H9 (cell line): ENCODE measurements at regions not wholly inside any gene's neighbourhood (a gene's known extent, or its start where the extent isn't known, plus 50 kb on each side); places are given as distances from the start of the nearest gene placed in this dataset.
"Not testable (repeated sequence)": the region's sequence is repeated elsewhere in the genome, so short reads cannot be mapped to it uniquely, and the experiment has no call there.

Experiments
- DNase-seq: peaks from one replicate; pipeline ENCODE4 v3.0.0-alpha.2; 2017
- H2AFZ ChIP-seq: one replicate; pipeline ENCODE4 v1.6.1; 2013; ENCODE audit warnings: mild to moderate bottlenecking, low read length, control low read depth, moderate library complexity
- H2AK5ac ChIP-seq: 2 replicates; pipeline ENCODE4 v1.6.1; 2013; ENCODE audit warnings: low read length, control low read depth, mixed read lengths; ENCODE audit not compliant: insufficient read length
- H2BK120ac ChIP-seq: one replicate; pipeline ENCODE4 v1.6.1; 2013; ENCODE audit warnings: low read depth, mild to moderate bottlenecking, low read length, control low read depth, inconsistent platforms; ENCODE audit not compliant: poor library complexity, severe bottlenecking
- H2BK12ac ChIP-seq: 2 replicates; pipeline ENCODE4 v1.6.1; 2013; ENCODE audit warnings: low read length, control low read depth, mixed read lengths, low read depth; ENCODE audit not compliant: insufficient read length
- H2BK15ac ChIP-seq: 2 replicates; pipeline ENCODE4 v1.6.1; 2013; ENCODE audit warnings: low read depth, low read length, control low read depth
- H2BK20ac ChIP-seq: one replicate; pipeline ENCODE4 v1.6.1; 2013; ENCODE audit warnings: low read depth, mild to moderate bottlenecking, low read length, control low read depth, inconsistent platforms; ENCODE audit not compliant: poor library complexity, severe bottlenecking
- H2BK5ac ChIP-seq: 2 replicates; pipeline ENCODE4 v1.6.1; 2013; ENCODE audit warnings: low read length, control low read depth, mixed read lengths; ENCODE audit not compliant: insufficient read length
- H3K14ac ChIP-seq: 2 replicates; pipeline ENCODE4 v1.6.1; 2013; ENCODE audit warnings: low read length, control low read depth; ENCODE audit not compliant: insufficient read depth
- H3K18ac ChIP-seq: 2 replicates; pipeline ENCODE4 v1.6.1; 2013; ENCODE audit warnings: low read depth, mild to moderate bottlenecking, mixed read lengths, low read length, control low read depth; ENCODE audit not compliant: insufficient read length
- H3K23ac ChIP-seq: 2 replicates; pipeline ENCODE4 v1.6.1; 2013; ENCODE audit warnings: low read length, control low read depth, mixed read lengths, low read depth; ENCODE audit not compliant: insufficient read length
- H3K23me2 ChIP-seq: 2 replicates; pipeline ENCODE4 v1.6.1; 2013; ENCODE audit warnings: low read depth, mild to moderate bottlenecking, mixed read lengths, low read length, control low read depth; ENCODE audit not compliant: insufficient read length, poor library complexity, severe bottlenecking
- H3K27ac ChIP-seq: 2 replicates; pipeline ENCODE4 v1.5.1; 2013; ENCODE audit warnings: low read length, control low read depth, mixed read lengths, low read depth; ENCODE audit not compliant: insufficient read length
- H3K27me3 ChIP-seq: 2 replicates; pipeline ENCODE4 v1.6.1; 2013; ENCODE audit warnings: low read length, control low read depth, inconsistent platforms; ENCODE audit not compliant: insufficient read depth
- H3K4ac ChIP-seq: 2 replicates; pipeline ENCODE4 v1.6.1; 2013; ENCODE audit warnings: low read depth, mild to moderate bottlenecking, control low read depth, inconsistent platforms, low read length, moderate library complexity
- H3K4me1 ChIP-seq: 2 replicates; pipeline ENCODE4 v1.6.1; 2013; ENCODE audit warnings: low read length, control low read depth, inconsistent platforms; ENCODE audit not compliant: insufficient read depth
- H3K4me2 ChIP-seq: 2 replicates; pipeline ENCODE4 v1.6.1; 2013; ENCODE audit warnings: low read length, control low read depth, mixed read lengths; ENCODE audit not compliant: insufficient read length, insufficient read depth
- H3K56ac ChIP-seq: 2 replicates; pipeline ENCODE4 v1.6.1; 2013; ENCODE audit warnings: low read depth, mild to moderate bottlenecking, mixed read lengths, low read length, control low read depth; ENCODE audit not compliant: insufficient read length
- H3K79me1 ChIP-seq: 2 replicates; pipeline ENCODE4 v1.6.1; 2013; ENCODE audit warnings: low read depth, mild to moderate bottlenecking, moderate library complexity, low read length, control low read depth, inconsistent platforms; ENCODE audit not compliant: insufficient read depth, poor library complexity, severe bottlenecking
- H3K79me2 ChIP-seq: 2 replicates; pipeline ENCODE4 v1.6.1; 2013; ENCODE audit warnings: low read length, control low read depth, inconsistent platforms; ENCODE audit not compliant: insufficient read depth
- H3K9ac ChIP-seq: 2 replicates; pipeline ENCODE4 v1.6.1; 2013; ENCODE audit warnings: low read length, control low read depth, mixed read lengths; ENCODE audit not compliant: insufficient read length; ENCODE audit errors: extremely low read depth
- H3K9me3 ChIP-seq: one replicate; pipeline ENCODE4 v1.6.1; 2013; ENCODE audit warnings: low read depth, low read length, inconsistent platforms; ENCODE audit not compliant: control insufficient read depth
- H3T11ph ChIP-seq: one replicate; pipeline ENCODE4 v1.6.1; 2013; ENCODE audit warnings: mild to moderate bottlenecking, low read length, control low read depth, inconsistent platforms
- H4K20me1 ChIP-seq: one replicate; pipeline ENCODE4 v1.6.1; 2013; ENCODE audit not compliant: control insufficient read depth, insufficient read length, insufficient read depth
- H4K5ac ChIP-seq: 2 replicates; pipeline ENCODE4 v1.6.1; 2013; ENCODE audit warnings: low read depth, mild to moderate bottlenecking, mixed read lengths, low read length, control low read depth; ENCODE audit not compliant: insufficient read length
- H4K8ac ChIP-seq: replicated peaks from 2 replicates; pipeline ENCODE4 v1.6.1; 2013; ENCODE audit warnings: low read length, control low read depth, mixed read lengths, low read depth; ENCODE audit not compliant: insufficient read length
- H4K91ac ChIP-seq: 2 replicates; pipeline ENCODE4 v1.6.1; 2013; ENCODE audit warnings: low read depth, mild to moderate bottlenecking, moderate library complexity, mixed read lengths, low read length, control low read depth; ENCODE audit not compliant: insufficient read length
- H3K27ac Mint-ChIP-seq, 3 experiments: 2 replicates in 2 of 3; 3 replicates in 1 of 3; pipeline ENCODE4 v1.8.0; 2020 to 2021; ENCODE audit warnings: mixed read lengths in 3 of 3, mild to moderate bottlenecking in 1 of 3, moderate library complexity in 1 of 3
- H3K27me3 Mint-ChIP-seq: 2 replicates; pipeline ENCODE4 v1.8.0; 2021; ENCODE audit warnings: low read depth, mild to moderate bottlenecking, moderate library complexity, mixed read lengths
- H3K36me3 Mint-ChIP-seq, 3 experiments: 2 replicates in 2 of 3; 3 replicates in 1 of 3; pipeline ENCODE4 v1.8.0; 2020 to 2021; ENCODE audit warnings: low read depth in 3 of 3, mixed read lengths in 3 of 3; ENCODE audit not compliant: insufficient read depth in 1 of 3
- H3K4me1 Mint-ChIP-seq, 2 experiments: 2 replicates each; pipeline ENCODE4 v1.8.0; 2020; ENCODE audit warnings: mixed read lengths in 2 of 2
- H3K4me3 Mint-ChIP-seq, 2 experiments: 2 replicates in 1 of 2; 3 replicates in 1 of 2; pipeline ENCODE4 v1.8.0; 2020 to 2021; ENCODE audit warnings: mild to moderate bottlenecking in 2 of 2, mixed read lengths in 2 of 2, moderate library complexity in 1 of 2
- H3K9me3 Mint-ChIP-seq, 2 experiments: 2 replicates in 1 of 2; 3 replicates in 1 of 2; pipeline ENCODE4 v1.8.0; 2020; ENCODE audit warnings: mild to moderate bottlenecking in 2 of 2, mixed read lengths in 2 of 2, moderate library complexity in 1 of 2
- CTCF ChIP-seq: fragments of 200-600 bp; sonication (generic); conservative IDR thresholded peaks from 3 replicates; pipeline ENCODE4 v1.8.0; 2021; ENCODE audit warnings: antibody characterized with exemption, mild to moderate bottlenecking
- WGBS: extraction: QIAGEN DNeasy Blood & Tissue Kit; methylation state at CpG from one replicate; pipeline ENCODE4 v1.1.7; 2013; ENCODE audit warnings: missing lambda C conversion rate, low lambda C conversion rate, mixed read lengths; ENCODE audit not compliant: insufficient read length; ENCODE audit errors: extremely low coverage; 5-methylcytosine and 5-hydroxymethylcytosine counted together

GRCh38 chr1:788835-789234 lies 102.4 kb upstream of the OR4F16 start:
- no peak overlapping the region for H2AK5ac ChIP-seq
- no CpG with 5 or more reads among the region's 13 CpGs for WGBS
- Mint-ChIP-seq H3K36me3 (peaks cover 11 to 20% (median 16%) of the 10 kb centered on the region in 3 experiments), H3K9me3 (peaks cover 23 to 27% of the 10 kb centered on the region in 2 experiments), H3K4me3 (no peak overlapping the region), H3K27me3 (peaks cover 3% of the 10 kb centered on the region; the same call in 1 of the 2 replicates), H3K4me1 (no peaks in the 10 kb centered on the region), H3K27ac (no peak overlapping the region)
- no peak overlapping the region for H3T11ph ChIP-seq
- no peaks in the 10 kb centered on the region for H3K79me1 ChIP-seq
- no peak overlapping the region for H3K9ac ChIP-seq
- H2BK15ac ChIP-seq, result no peak overlapping the region
- no peak overlapping the region for H3K18ac ChIP-seq
- peaks cover 34% of the 10 kb centered on the region for H3K9me3 ChIP-seq
- H3K27me3 ChIP-seq, result no peaks in the 10 kb centered on the region
- H4K5ac ChIP-seq, result no peak overlapping the region
- no peak overlapping the region for H3K23ac ChIP-seq
- DNase-seq, result no peak
- H3K14ac ChIP-seq, result no peak overlapping the region
- no peak overlapping the region for H3K4ac ChIP-seq
- no peak overlapping the region for H3K27ac ChIP-seq
- H2BK20ac ChIP-seq, result no peak overlapping the region
- no peak overlapping the region for H4K8ac ChIP-seq
- H2BK120ac ChIP-seq, result no peak overlapping the region
- no peaks in the 10 kb centered on the region for H3K23me2 ChIP-seq
- H2BK12ac ChIP-seq, result no peak overlapping the region
- H4K91ac ChIP-seq, result no peak overlapping the region
- H4K20me1 ChIP-seq, result no peaks in the 10 kb centered on the region
- no peak overlapping the region for H3K4me2 ChIP-seq
- H3K79me2 ChIP-seq, result no peaks in the 10 kb centered on the region
- no peak overlapping the region for H2BK5ac ChIP-seq
- no peaks in the 10 kb centered on the region for H3K4me1 ChIP-seq
- TF ChIP-seq CTCF, result no peak
- no peak overlapping the region for H3K56ac ChIP-seq
- H2AFZ ChIP-seq, result no peak overlapping the region

- H3K27ac Mint-ChIP-seq, H4K8ac ChIP-seq, DNase-seq, H3K4me1 ChIP-seq, H3K4ac ChIP-seq, H2BK12ac ChIP-seq, H3K4me1 Mint-ChIP-seq, H3K27ac ChIP-seq, H3K18ac ChIP-seq, H3K4me3 Mint-ChIP-seq, H3K56ac ChIP-seq, H2BK15ac ChIP-seq, H3T11ph ChIP-seq, H3K23ac ChIP-seq, H3K79me2 ChIP-seq, H3K27me3 ChIP-seq, H3K9ac ChIP-seq, H2BK20ac ChIP-seq, H2BK120ac ChIP-seq, H2BK5ac ChIP-seq, H3K14ac ChIP-seq, H3K79me1 ChIP-seq, H4K5ac ChIP-seq, H4K91ac ChIP-seq, H4K20me1 ChIP-seq, H3K23me2 ChIP-seq, H2AFZ ChIP-seq, H2AK5ac ChIP-seq, H3K27me3 Mint-ChIP-seq, H3K4me2 ChIP-seq: not testable (repeated sequence)
- H3K9me3 ChIP-seq, result peaks cover 34% of the 10 kb centered on the region
- Mint-ChIP-seq H3K9me3 (peaks cover 22 to 26% of the 10 kb centered on the region in 2 experiments), H3K36me3 (peaks cover 9 to 16% (median 15%) of the 10 kb centered on the region in 3 experiments)
- WGBS, result 100% methylated on average over 2 of the region's 17 CpGs
Observed at GRCh38 chr1:789606-790005, 103.2 kb upstream of the OR4F16 start.
